Epithelial cell of proximal tubule (primary cell): ENCODE measurements at regions not wholly inside any gene's neighbourhood (a gene's known extent, or its start where the extent isn't known, plus 50 kb on each side); places are given as distances from the start of the nearest gene placed in this dataset.

Experiments used
- DNase-seq: peaks from one replicate; pipeline ENCODE4 v3.0.0-alpha.2; 2011; ENCODE audit warnings: low read depth
- H3K4me3 ChIP-seq: 2 replicates; pipeline ENCODE4 v1.5.1; 2011; ENCODE audit warnings: low read depth, mild to moderate bottlenecking, low read length
- CTCF ChIP-seq: conservative IDR thresholded peaks from 2 replicates; pipeline ENCODE4 v1.5.1; 2012; ENCODE audit warnings: low read depth, mild to moderate bottlenecking, low read length

- H3K4me3 ChIP-seq, result no peak overlapping the region
- TF ChIP-seq CTCF, result no peak
- no peak for DNase-seq
These were observed 1332.0 kb downstream of the BRD1 start for GRCh38 chr22:48495751-48496080.

- TF ChIP-seq CTCF, result no peak
- DNase-seq, result no peak
- H3K4me3 ChIP-seq, result no peak overlapping the region
These were observed 1332.5 kb downstream of the BRD1 start for GRCh38 chr22:48494968-48495750.

- no peak for TF ChIP-seq CTCF
- H3K4me3 ChIP-seq, result no peak overlapping the region
- DNase-seq, result no peak
These were observed 1333.3 kb downstream of the BRD1 start for GRCh38 chr22:48494256-48494967.

GRCh38 chr22:48493733-48494132, 1333.9 kb downstream of the BRD1 start:
- TF ChIP-seq CTCF, result no peak
- H3K4me3 ChIP-seq, result no peak overlapping the region
- DNase-seq, result no peak

- H3K4me3 ChIP-seq, result no peak overlapping the region
- DNase-seq, result peak; percentile 2
- peak; percentile 83 for TF ChIP-seq CTCF
These were observed 1335.0 kb downstream of the BRD1 start for GRCh38 chr22:48492366-48493320.

- H3K4me3 ChIP-seq, result no peak overlapping the region
- no peak for DNase-seq
These were observed 1336.2 kb downstream of the BRD1 start for GRCh38 chr22:48491451-48491941.

More at GRCh38 chr22:48491451-48491941, 1336.2 kb downstream of the BRD1 start:
- TF ChIP-seq CTCF, result no peak
